Neural cell (in vitro differentiated cells): ENCODE measurements at regions not wholly inside any gene's neighbourhood (a gene's known extent, or its start where the extent isn't known, plus 50 kb on each side); places are given as distances from the start of the nearest gene placed in this dataset.

Experiments used
- EP300 ChIP-seq: fragments of 450-650 bp; conservative IDR thresholded peaks from 2 replicates; pipeline ENCODE4 v1.6.1; 2014; ENCODE audit warnings: antibody characterized with exemption, mild to moderate bottlenecking, moderate library complexity; ENCODE audit not compliant: poor library complexity, severe bottlenecking
- EZH2 ChIP-seq: fragments of 200-600, 300-800 bp; shearing (Covaris generic), sonication (generic); IDR thresholded peaks from 2 replicates; pipeline ENCODE4 v1.6.1; 2014; ENCODE audit warnings: antibody characterized with exemption, low read length, borderline replicate concordance, mild to moderate bottlenecking; ENCODE audit not compliant: insufficient read depth, poor library complexity, severe bottlenecking
- POLR2AphosphoS5 ChIP-seq: IDR thresholded peaks from 2 replicates; pipeline ENCODE4 v1.6.1; 2012
- RAD21 ChIP-seq: fragments of 450-650 bp; conservative IDR thresholded peaks from 2 replicates; pipeline ENCODE4 v1.6.1; 2014; ENCODE audit warnings: antibody characterized with exemption, mild to moderate bottlenecking, moderate library complexity
- TAF1 ChIP-seq: IDR thresholded peaks from 2 replicates; pipeline ENCODE4 v1.6.1; 2012; ENCODE audit warnings: low read depth
- TF ChIP-seq, protein P1 (sequence below): fragments of 450-650 bp; IDR thresholded peaks from 2 replicates; pipeline ENCODE4 v1.5.1; 2014; ENCODE audit warnings: antibody characterized with exemption, mild to moderate bottlenecking, moderate library complexity; ENCODE audit not compliant: poor library complexity, severe bottlenecking

DNA sequence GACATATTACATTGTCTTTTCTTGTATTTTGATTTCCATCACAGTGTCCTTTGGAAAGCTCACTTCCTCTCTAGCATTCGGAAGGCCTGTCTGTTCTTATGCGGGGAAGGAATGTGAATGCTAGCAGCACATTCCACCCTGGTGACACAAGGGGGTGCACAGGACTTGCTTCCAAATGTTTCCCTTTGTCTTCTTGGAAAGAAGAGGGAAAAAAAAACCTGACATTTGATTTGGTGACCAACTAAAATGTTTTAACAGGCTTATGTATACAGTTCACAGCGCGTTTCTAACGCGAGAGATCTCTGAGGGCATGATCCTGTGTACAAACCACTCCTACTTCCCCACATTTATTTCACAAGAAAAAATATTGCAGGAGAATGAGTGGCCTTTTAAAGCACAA, 107.6 kb upstream of the FXR1 start:
- TF ChIP-seq POLR2AphosphoS5, result no peak
- TF ChIP-seq, protein P1, sequence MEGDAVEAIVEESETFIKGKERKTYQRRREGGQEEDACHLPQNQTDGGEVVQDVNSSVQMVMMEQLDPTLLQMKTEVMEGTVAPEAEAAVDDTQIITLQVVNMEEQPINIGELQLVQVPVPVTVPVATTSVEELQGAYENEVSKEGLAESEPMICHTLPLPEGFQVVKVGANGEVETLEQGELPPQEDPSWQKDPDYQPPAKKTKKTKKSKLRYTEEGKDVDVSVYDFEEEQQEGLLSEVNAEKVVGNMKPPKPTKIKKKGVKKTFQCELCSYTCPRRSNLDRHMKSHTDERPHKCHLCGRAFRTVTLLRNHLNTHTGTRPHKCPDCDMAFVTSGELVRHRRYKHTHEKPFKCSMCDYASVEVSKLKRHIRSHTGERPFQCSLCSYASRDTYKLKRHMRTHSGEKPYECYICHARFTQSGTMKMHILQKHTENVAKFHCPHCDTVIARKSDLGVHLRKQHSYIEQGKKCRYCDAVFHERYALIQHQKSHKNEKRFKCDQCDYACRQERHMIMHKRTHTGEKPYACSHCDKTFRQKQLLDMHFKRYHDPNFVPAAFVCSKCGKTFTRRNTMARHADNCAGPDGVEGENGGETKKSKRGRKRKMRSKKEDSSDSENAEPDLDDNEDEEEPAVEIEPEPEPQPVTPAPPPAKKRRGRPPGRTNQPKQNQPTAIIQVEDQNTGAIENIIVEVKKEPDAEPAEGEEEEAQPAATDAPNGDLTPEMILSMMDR, result peak; percentile 65
- no peak for TF ChIP-seq EZH2
- peak; percentile 65 for TF ChIP-seq RAD21
- TF ChIP-seq EP300, result no peak
- TF ChIP-seq TAF1, result no peak
